ENCODE measurements at regions not wholly inside any gene's neighbourhood (a gene's known extent, or its start where the extent isn't known, plus 50 kb on each side); places are given as distances from the start of the nearest gene placed in this dataset.
"Not testable (repeated sequence)": the region's sequence is repeated elsewhere in the genome, so short reads cannot be mapped to it uniquely, and the experiment has no call there.

- no peak for DNase-seq (ENCODE audit: low spot score in 2 of 2)
Measured at GRCh38 chr16:11414815-11415775, 69.8 kb downstream of the RMI2 start.

GRCh38 chr16:11416228-11417001, 71.2 kb downstream of the RMI2 start:
- DNase-seq (ENCODE audit: low spot score in 2 of 2) (no peak), FAIRE-seq (no peak)

More at GRCh38 chr16:11414815-11415775, 69.8 kb downstream of the RMI2 start:
- FAIRE-seq, result no peak

- DNase-seq (ENCODE audit: low spot score in 2 of 2), result no peak
- no peak for FAIRE-seq
Measured at GRCh38 chr16:11417487-11417886, 72.2 kb downstream of the RMI2 start.

- FAIRE-seq (no peak), DNase-seq (ENCODE audit: low spot score in 2 of 2) (no peak)
Measured at GRCh38 chr16:11418506-11418905, 73.2 kb downstream of the RMI2 start.

- DNase-seq (ENCODE audit: low spot score in 2 of 2); FAIRE-seq: not testable (repeated sequence)
Measured at GRCh38 chr16:11420067-11420466, 74.8 kb downstream of the RMI2 start.

- FAIRE-seq, result no peak
- no peak for DNase-seq (ENCODE audit: low spot score in 2 of 2)
Measured at GRCh38 chr16:11420895-11421294, 75.6 kb downstream of the RMI2 start.

GRCh38 chr16:11422381-11423314, 77.4 kb downstream of the RMI2 start:
- FAIRE-seq (no peak), DNase-seq (ENCODE audit: low spot score in 2 of 2) (no peak)

- no peak for FAIRE-seq
Measured at GRCh38 chr16:11423315-11424117, 78.3 kb downstream of the RMI2 start.

GRCh38 chr16:11424118-11424460, 78.8 kb downstream of the RMI2 start:
- FAIRE-seq (no peak), DNase-seq (ENCODE audit: low spot score in 2 of 2) (no peak)

More at GRCh38 chr16:11423315-11424117, 78.3 kb downstream of the RMI2 start:
- no peak for DNase-seq (ENCODE audit: low spot score in 2 of 2)

- DNase-seq (ENCODE audit: low spot score in 2 of 2), result no peak
- no peak for FAIRE-seq
Measured at GRCh38 chr16:11425140-11425539, 79.9 kb downstream of the RMI2 start.

GRCh38 chr16:11428623-11428953, 83.3 kb downstream of the RMI2 start:
- no peak for FAIRE-seq

GRCh38 chr16:11429123-11429522, 83.9 kb downstream of the RMI2 start:
- FAIRE-seq (no peak), DNase-seq (ENCODE audit: low spot score in 2 of 2) (no peak)

More at GRCh38 chr16:11428623-11428953, 83.3 kb downstream of the RMI2 start:
- no peak for DNase-seq (ENCODE audit: low spot score in 2 of 2)

- no peak for DNase-seq (ENCODE audit: low spot score in 2 of 2)
- no peak for FAIRE-seq
Measured at GRCh38 chr16:11429823-11430222, 84.6 kb downstream of the RMI2 start.

- no peak for FAIRE-seq
- no peak for DNase-seq (ENCODE audit: low spot score in 2 of 2)
Measured at GRCh38 chr16:11430601-11431317, 85.5 kb downstream of the RMI2 start.

GRCh38 chr16:11431915-11432465, 86.7 kb downstream of the RMI2 start:
- DNase-seq (ENCODE audit: low spot score in 2 of 2), result no peak
- FAIRE-seq, result no peak

GRCh38 chr16:11432856-11433395, 87.7 kb downstream of the RMI2 start:
- FAIRE-seq, result no peak
- no peak for DNase-seq (ENCODE audit: low spot score in 2 of 2)

- no peak for DNase-seq (ENCODE audit: low spot score in 2 of 2)
- FAIRE-seq, result no peak
Measured at GRCh38 chr16:11435576-11435975, 90.3 kb downstream of the RMI2 start.

- no peak for FAIRE-seq
- DNase-seq (ENCODE audit: low spot score in 2 of 2), result no peak
Measured at GRCh38 chr16:11437069-11437468, 91.8 kb downstream of the RMI2 start.
